IMR-90 (cell line): ENCODE measurements at regions not wholly inside any gene's neighbourhood (a gene's known extent, or its start where the extent isn't known, plus 50 kb on each side); places are given as distances from the start of the nearest gene placed in this dataset.

Source experiments
- ATAC-seq: fragments of 200-7000 bp; cut with Tn5 transposase; 2 replicates; pipeline ENCODE4 v1.9.1; 2020; ENCODE audit warnings: low read depth, mild to moderate bottlenecking, moderate library complexity
- BruUV-seq: library from RNA; stranded (reverse); fragments of 400-500 nt; replicated peaks from 2 replicates; lab custom pipeline; 2021; lab: Mats Ljungman, UMichigan
- CTCF ChIA-PET: fragments of 300-600 bp; formaldehyde crosslinking; extraction: SDS; loops from one replicate; lab custom pipeline; 2021; ENCODE audit warnings: antibody characterized with exemption; lab: Yijun Ruan, JAX
- POLR2A ChIA-PET: fragments of 300-600 bp; sonication (Branson Sonifier 250); formaldehyde crosslinking; loops from one replicate; lab custom pipeline; 2022; ENCODE audit warnings: antibody characterized with exemption; ENCODE audit not compliant: unreplicated experiment; lab: Charles Lee
- DNase-seq: peaks from one replicate; pipeline ENCODE4 v3.0.0; 2013
- H2AFZ ChIP-seq: replicated peaks from 2 replicates; pipeline ENCODE3; 2013; ENCODE audit warnings: low read length, mild to moderate bottlenecking; ENCODE audit not compliant: poor library complexity
- H2AK5ac ChIP-seq: 2 replicates; pipeline ENCODE4 v1.6.1; 2013; ENCODE audit warnings: low read depth, low read length, inconsistent platforms
- H2AK9ac ChIP-seq: replicated peaks from 2 replicates; pipeline ENCODE3; 2013; ENCODE audit warnings: mild to moderate bottlenecking, low read depth, low read length, moderate library complexity; ENCODE audit not compliant: poor library complexity
- H2BK120ac ChIP-seq: 2 replicates; pipeline ENCODE4 v1.6.1; 2013; ENCODE audit warnings: low read depth, low read length, inconsistent platforms
- H2BK15ac ChIP-seq: 3 replicates; pipeline ENCODE4 v1.6.1; 2013; ENCODE audit warnings: low read depth, low read length, inconsistent platforms
- H2BK20ac ChIP-seq: 2 replicates; pipeline ENCODE4 v1.6.1; 2013; ENCODE audit warnings: low read depth, mild to moderate bottlenecking, inconsistent platforms, low read length, moderate library complexity
- H2BK5ac ChIP-seq: 2 replicates; pipeline ENCODE4 v1.6.1; 2013; ENCODE audit warnings: mild to moderate bottlenecking, low read depth, low read length, inconsistent platforms; ENCODE audit not compliant: poor library complexity, severe bottlenecking
- H3K14ac ChIP-seq: replicated peaks from 2 replicates; pipeline ENCODE4 v1.6.1; 2013; ENCODE audit warnings: low read depth, low read length, inconsistent platforms
- H3K18ac ChIP-seq: 2 replicates; pipeline ENCODE4 v1.6.1; 2013; ENCODE audit warnings: low read depth, low read length, control low read depth
- H3K23ac ChIP-seq: 2 replicates; pipeline ENCODE4 v1.6.1; 2013; ENCODE audit warnings: low read depth, low read length, inconsistent platforms
- H3K27ac ChIP-seq: 2 replicates; pipeline ENCODE4 v1.5.1; 2013; ENCODE audit warnings: mild to moderate bottlenecking, control low read depth, low read length; ENCODE audit not compliant: insufficient read depth
- H3K27me3 ChIP-seq: 2 replicates; pipeline ENCODE4 v1.6.1; 2013; ENCODE audit warnings: low read length; ENCODE audit not compliant: control insufficient read depth, insufficient read depth
- H3K36me3 ChIP-seq: 2 replicates; pipeline ENCODE4 v1.6.1; 2013; ENCODE audit warnings: low read length, mixed read lengths; ENCODE audit not compliant: control insufficient read depth, insufficient read depth
- H3K4ac ChIP-seq: 2 replicates; pipeline ENCODE4 v1.6.1; 2013; ENCODE audit warnings: low read depth, low read length, inconsistent platforms
- H3K4me1 ChIP-seq: 2 replicates; pipeline ENCODE4 v1.6.1; 2013; ENCODE audit warnings: low read length, mixed read lengths; ENCODE audit not compliant: control insufficient read depth, insufficient read depth
- H3K4me2 ChIP-seq: 2 replicates; pipeline ENCODE4 v1.6.1; 2013; ENCODE audit warnings: low read depth, mild to moderate bottlenecking, control low read depth, low read length, moderate library complexity
- H3K4me3 ChIP-seq: 2 replicates; pipeline ENCODE4 v1.5.1; 2013; ENCODE audit warnings: low read depth, mild to moderate bottlenecking, control low read depth, low read length, moderate library complexity; ENCODE audit not compliant: insufficient read depth
- H3K56ac ChIP-seq: 2 replicates; pipeline ENCODE4 v1.6.1; 2013; ENCODE audit warnings: low read length, inconsistent platforms; ENCODE audit not compliant: insufficient read depth; ENCODE audit errors: extremely low read depth
- H3K79me1 ChIP-seq, 2 experiments: 2 replicates each; pipeline ENCODE4 v1.6.1; 2013; ENCODE audit warnings: low read length in 2 of 2, inconsistent platforms in 1 of 2, low read depth in 1 of 2
- H3K9ac ChIP-seq: 2 replicates; pipeline ENCODE4 v1.6.1; 2013; ENCODE audit warnings: low read depth, low read length, control low read depth
- H3K9me1 ChIP-seq: 2 replicates; pipeline ENCODE4 v1.6.1; 2013; ENCODE audit warnings: low read length, inconsistent platforms; ENCODE audit not compliant: insufficient read depth
- H3K9me3 ChIP-seq: 2 replicates; pipeline ENCODE4 v1.6.1; 2013; ENCODE audit warnings: low read length; ENCODE audit not compliant: control insufficient read depth, insufficient read depth
- H4K20me1 ChIP-seq: 2 replicates; pipeline ENCODE4 v1.6.1; 2013; ENCODE audit warnings: low read length, inconsistent platforms; ENCODE audit not compliant: insufficient read depth
- H4K5ac ChIP-seq: 2 replicates; pipeline ENCODE4 v1.6.1; 2013; ENCODE audit warnings: mild to moderate bottlenecking, low read depth, low read length, control low read depth
- H4K8ac ChIP-seq, 2 experiments: 2 replicates each; pipeline ENCODE4 v1.6.1; 2013; ENCODE audit warnings: low read depth in 2 of 2, low read length in 2 of 2, control low read depth in 1 of 2, inconsistent platforms in 1 of 2
- H4K91ac ChIP-seq: 2 replicates; pipeline ENCODE4 v1.6.1; 2013; ENCODE audit warnings: low read depth, low read length, inconsistent platforms; ENCODE audit not compliant: insufficient read depth
- BHLHE40 ChIP-seq: fragments of 150-350 bp; IDR thresholded peaks from 2 replicates; pipeline ENCODE4 v1.6.1; 2016; ENCODE audit warnings: mild to moderate bottlenecking, low read depth, low read length
- CEBPB ChIP-seq: IDR thresholded peaks from 2 replicates; pipeline ENCODE4 v1.6.1; 2012; ENCODE audit warnings: low read depth, low read length, improper control_type of control experiment
- CHD1 ChIP-seq: IDR thresholded peaks from 2 replicates; pipeline ENCODE4 v1.6.1; 2012; ENCODE audit warnings: low read depth, low read length, improper control_type of control experiment
- FOS ChIP-seq: fragments of 150-350 bp; IDR thresholded peaks from 2 replicates; pipeline ENCODE4 v1.6.1; 2016; ENCODE audit warnings: low read depth, low read length
- MAFK ChIP-seq: IDR thresholded peaks from 2 replicates; pipeline ENCODE4 v1.6.1; 2012; ENCODE audit warnings: low read depth, low read length, improper control_type of control experiment
- MAZ ChIP-seq: IDR thresholded peaks from 2 replicates; pipeline ENCODE4 v1.6.1; 2012; ENCODE audit warnings: low read depth, mild to moderate bottlenecking, low read length, improper control_type of control experiment, moderate library complexity, borderline replicate concordance
- MXI1 ChIP-seq: IDR thresholded peaks from 2 replicates; pipeline ENCODE4 v1.6.1; 2012; ENCODE audit warnings: low read depth, mild to moderate bottlenecking, low read length, moderate library complexity, borderline replicate concordance
- NFE2L2 ChIP-seq: fragments of 150-350 bp; IDR thresholded peaks from 2 replicates; pipeline ENCODE4 v1.6.1; 2016; ENCODE audit warnings: low read depth, mild to moderate bottlenecking, low read length
- POLR2A ChIP-seq: IDR thresholded peaks from 2 replicates; pipeline ENCODE4 v1.6.1; 2012; ENCODE audit warnings: mild to moderate bottlenecking, low read depth, low read length
- RAD21 ChIP-seq: IDR thresholded peaks from 2 replicates; pipeline ENCODE4 v1.6.1; 2012; ENCODE audit warnings: low read length, improper control_type of control experiment
- RCOR1 ChIP-seq: IDR thresholded peaks from 2 replicates; pipeline ENCODE4 v1.6.1; 2012; ENCODE audit warnings: mild to moderate bottlenecking, low read length, improper control_type of control experiment; ENCODE audit not compliant: insufficient replicate concordance
- RFX5 ChIP-seq: IDR thresholded peaks from 2 replicates; pipeline ENCODE4 v1.8.0; 2012; ENCODE audit warnings: low read depth, mild to moderate bottlenecking, low read length, moderate library complexity
- SMC3 ChIP-seq: fragments of 150-350 bp; IDR thresholded peaks from 2 replicates; pipeline ENCODE4 v1.6.1; 2016; ENCODE audit warnings: low read depth, mild to moderate bottlenecking, antibody characterized with exemption, low read length, moderate library complexity
- USF2 ChIP-seq: fragments of 150-350 bp; IDR thresholded peaks from 2 replicates; pipeline ENCODE4 v1.6.1; 2017; ENCODE audit warnings: mild to moderate bottlenecking, antibody characterized with exemption, low read length, low read depth
- WGBS, 2 experiments: methylation state at CpG; one replicate each; pipeline versions ENCODE4 v1.1.5 to v1.1.7; 2013; ENCODE audit warnings: missing lambda C conversion rate in 2 of 2; ENCODE audit not compliant: insufficient read length in 1 of 2; ENCODE audit errors: extremely low coverage in 2 of 2; 5-methylcytosine and 5-hydroxymethylcytosine counted together
- dilution Hi-C: fragments of 300-500 bp; cut with HindIII; formaldehyde crosslinking; loops from one replicate; pipeline ENCODE4 v1.14.3; 2018; ENCODE audit warnings: low sequenced_read_pairs; ENCODE audit not compliant: unreplicated experiment
- in situ Hi-C: fragments of 300-500 bp; cut with MboI; formaldehyde crosslinking; loops from 3 replicates; pipeline ENCODE4 v1.14.3; 2019; ENCODE audit warnings: low sequenced_read_pairs, inconsistent platforms, mixed read lengths
- intact Hi-C: fragments of 100-400 bp; cut with micrococcal nuclease; formaldehyde crosslinking; loops from 2 replicates; pipeline ENCODE4 v1.10.0; 2022
- TF ChIP-seq, protein P1 (sequence below): conservative IDR thresholded peaks from 2 replicates; pipeline ENCODE4 v1.5.1; 2012; ENCODE audit warnings: mild to moderate bottlenecking, low read depth, low read length, improper control_type of control experiment
- TF ChIP-seq, protein P2 (sequence below): fragments of 150-350 bp; IDR thresholded peaks from 2 replicates; pipeline ENCODE4 v1.6.1; 2016; ENCODE audit warnings: low read depth, mild to moderate bottlenecking, low read length, moderate library complexity, borderline replicate concordance

GRCh38 chr7:65230231-65230630 lies 143.4 kb upstream of the ZNF92 start:
- Histone ChIP-seq H3K9ac (no peak overlapping the region), H3K23ac (no peak overlapping the region), H3K9me1 (no peaks in the 10 kb centered on the region), H3K14ac (no peak overlapping the region), H2BK20ac (no peak overlapping the region), H3K36me3 (no peaks in the 10 kb centered on the region), H3K9me3 (no peaks in the 10 kb centered on the region), H4K5ac (no peak overlapping the region), H3K27me3 (peaks cover 1% of the 10 kb centered on the region; the same call in 1 of the 2 replicates), H4K20me1 (no peaks in the 10 kb centered on the region), H3K4ac (no peak overlapping the region), H2BK120ac (no peak overlapping the region), H3K4me3 (no peak overlapping the region), H4K8ac (no peak overlapping the region), H3K4me2 (no peak overlapping the region), H3K27ac (no peak overlapping the region), H2BK15ac (no peak overlapping the region), H3K56ac (no peak overlapping the region), H2AFZ (no peak overlapping the region), H3K18ac (no peak overlapping the region), H2AK5ac (no peak overlapping the region), H2BK5ac (no peak overlapping the region), H4K91ac (no peak overlapping the region), H3K4me1 (no peaks in the 10 kb centered on the region), H2AK9ac (no peak overlapping the region), H3K79me1 (no peaks in the 10 kb centered on the region)
- TF ChIP-seq FOS: no peak
- no peak for TF ChIP-seq CEBPB
- TF ChIP-seq POLR2A: no peak
- no peak for TF ChIP-seq CHD1
- TF ChIP-seq MAZ: no peak
- TF ChIP-seq SMC3: no peak
- TF ChIP-seq, protein P1, sequence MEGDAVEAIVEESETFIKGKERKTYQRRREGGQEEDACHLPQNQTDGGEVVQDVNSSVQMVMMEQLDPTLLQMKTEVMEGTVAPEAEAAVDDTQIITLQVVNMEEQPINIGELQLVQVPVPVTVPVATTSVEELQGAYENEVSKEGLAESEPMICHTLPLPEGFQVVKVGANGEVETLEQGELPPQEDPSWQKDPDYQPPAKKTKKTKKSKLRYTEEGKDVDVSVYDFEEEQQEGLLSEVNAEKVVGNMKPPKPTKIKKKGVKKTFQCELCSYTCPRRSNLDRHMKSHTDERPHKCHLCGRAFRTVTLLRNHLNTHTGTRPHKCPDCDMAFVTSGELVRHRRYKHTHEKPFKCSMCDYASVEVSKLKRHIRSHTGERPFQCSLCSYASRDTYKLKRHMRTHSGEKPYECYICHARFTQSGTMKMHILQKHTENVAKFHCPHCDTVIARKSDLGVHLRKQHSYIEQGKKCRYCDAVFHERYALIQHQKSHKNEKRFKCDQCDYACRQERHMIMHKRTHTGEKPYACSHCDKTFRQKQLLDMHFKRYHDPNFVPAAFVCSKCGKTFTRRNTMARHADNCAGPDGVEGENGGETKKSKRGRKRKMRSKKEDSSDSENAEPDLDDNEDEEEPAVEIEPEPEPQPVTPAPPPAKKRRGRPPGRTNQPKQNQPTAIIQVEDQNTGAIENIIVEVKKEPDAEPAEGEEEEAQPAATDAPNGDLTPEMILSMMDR: no peak
- no peak for TF ChIP-seq NFE2L2
- no peak for TF ChIP-seq MXI1
- TF ChIP-seq MAFK: no peak
- no peak for TF ChIP-seq USF2
- no peak for TF ChIP-seq RAD21
- no peak for TF ChIP-seq RCOR1
- TF ChIP-seq RFX5: no peak
- TF ChIP-seq BHLHE40: no peak
- TF ChIP-seq, protein P2, sequence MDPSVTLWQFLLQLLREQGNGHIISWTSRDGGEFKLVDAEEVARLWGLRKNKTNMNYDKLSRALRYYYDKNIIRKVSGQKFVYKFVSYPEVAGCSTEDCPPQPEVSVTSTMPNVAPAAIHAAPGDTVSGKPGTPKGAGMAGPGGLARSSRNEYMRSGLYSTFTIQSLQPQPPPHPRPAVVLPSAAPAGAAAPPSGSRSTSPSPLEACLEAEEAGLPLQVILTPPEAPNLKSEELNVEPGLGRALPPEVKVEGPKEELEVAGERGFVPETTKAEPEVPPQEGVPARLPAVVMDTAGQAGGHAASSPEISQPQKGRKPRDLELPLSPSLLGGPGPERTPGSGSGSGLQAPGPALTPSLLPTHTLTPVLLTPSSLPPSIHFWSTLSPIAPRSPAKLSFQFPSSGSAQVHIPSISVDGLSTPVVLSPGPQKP: no peak
- no TSS peak for BruUV-seq
- ATAC-seq (no peak), DNase-seq (no peak)
- dilution Hi-C loops: no loop called here
- no CpG with 5 or more reads among the region's 1 CpG for WGBS, 2 experiments
- in situ Hi-C loops: no loop called here
- CTCF ChIA-PET: no interaction called here
- POLR2A ChIA-PET: no interaction called here
- intact Hi-C loops: no loop called here
